ENCODE measurements at regions not wholly inside any gene's neighbourhood (a gene's known extent, or its start where the extent isn't known, plus 50 kb on each side); places are given as distances from the start of the nearest gene placed in this dataset.
"Not testable (repeated sequence)": the region's sequence is repeated elsewhere in the genome, so short reads cannot be mapped to it uniquely, and the experiment has no call there.

- no peak for DNase-seq
These were observed 63.3 kb downstream of the POU4F1 start for GRCh38 chr13:78540058-78540457.

- DNase-seq = not testable (repeated sequence)
These were observed 77.3 kb downstream of the POU4F1 start for GRCh38 chr13:78526044-78526443.

GRCh38 chr13:78524936-78525335, 78.4 kb downstream of the POU4F1 start:
- no peak for DNase-seq

- DNase-seq = no peak
These were observed 82.3 kb downstream of the POU4F1 start for GRCh38 chr13:78521091-78521490.

GRCh38 chr13:78520425-78520824, 82.9 kb downstream of the POU4F1 start:
- DNase-seq = no peak

- not testable (repeated sequence) for DNase-seq
These were observed 84.9 kb downstream of the POU4F1 start for GRCh38 chr13:78518482-78518881.

GRCh38 chr13:78499802-78500201, 103.5 kb downstream of the POU4F1 start:
- no peak for DNase-seq

- peak in 1 of 2 experiments; percentile 47 for DNase-seq
These were observed 105.5 kb downstream of the POU4F1 start for GRCh38 chr13:78497702-78498355.

- no peak for DNase-seq
These were observed 111.4 kb downstream of the POU4F1 start for GRCh38 chr13:78491978-78492377.

GRCh38 chr13:78490225-78490624, 113.1 kb downstream of the POU4F1 start:
- DNase-seq = not testable (repeated sequence)

- DNase-seq = no peak
These were observed 115.6 kb downstream of the POU4F1 start for GRCh38 chr13:78487707-78488106.

GRCh38 chr13:78485803-78486202, 117.5 kb downstream of the POU4F1 start:
- DNase-seq = no peak

- no peak for DNase-seq
These were observed 125.2 kb downstream of the POU4F1 start for GRCh38 chr13:78478183-78478582.

- DNase-seq = no peak
These were observed 126.4 kb downstream of the POU4F1 start for GRCh38 chr13:78476910-78477309.

GRCh38 chr13:78468621-78469020, 134.7 kb downstream of the POU4F1 start:
- no peak for DNase-seq

GRCh38 chr13:78465250-78465649, 138.1 kb downstream of the POU4F1 start:
- no peak for DNase-seq

GRCh38 chr13:78460176-78460575, 143.2 kb downstream of the POU4F1 start:
- DNase-seq = no peak

GRCh38 chr13:78443839-78444238, 159.5 kb downstream of the POU4F1 start:
- no peak for DNase-seq

GRCh38 chr13:78437781-78438180, 165.6 kb downstream of the POU4F1 start:
- no peak for DNase-seq

GRCh38 chr13:78436311-78436710, 167.0 kb downstream of the POU4F1 start:
- no peak for DNase-seq

GRCh38 chr13:78431328-78431727, 172.0 kb downstream of the POU4F1 start:
- no peak for DNase-seq

GRCh38 chr13:78430811-78431210, 172.5 kb downstream of the POU4F1 start:
- no peak for DNase-seq

- DNase-seq = no peak
These were observed 173.1 kb downstream of the POU4F1 start for GRCh38 chr13:78430166-78430791.

GRCh38 chr13:78428646-78429045, 174.7 kb downstream of the POU4F1 start:
- no peak for DNase-seq

GRCh38 chr13:78426183-78426582, 177.2 kb downstream of the POU4F1 start:
- no peak for DNase-seq

Measured in NCI-H446 (cell line).